Endothelial cell (in vitro differentiated cells): ENCODE measurements at regions not wholly inside any gene's neighbourhood (a gene's known extent, or its start where the extent isn't known, plus 50 kb on each side); places are given as distances from the start of the nearest gene placed in this dataset.

Experiments used
- DNase-seq: peaks from one replicate; pipeline ENCODE4 v3.0.0; 2021; ENCODE audit warnings: low spot score
- H3K27ac Mint-ChIP-seq: one replicate; pipeline ENCODE4 v1.8.0; 2021; ENCODE audit warnings: mixed read lengths, inconsistent platforms; ENCODE audit not compliant: unreplicated experiment
- H3K27me3 Mint-ChIP-seq: one replicate; pipeline ENCODE4 v1.8.0; 2021; ENCODE audit warnings: mild to moderate bottlenecking, moderate library complexity, mixed read lengths, inconsistent platforms; ENCODE audit not compliant: unreplicated experiment
- H3K36me3 Mint-ChIP-seq: one replicate; pipeline ENCODE4 v1.8.0; 2021; ENCODE audit warnings: mild to moderate bottlenecking, low read depth, mixed read lengths, inconsistent platforms; ENCODE audit not compliant: unreplicated experiment
- H3K4me1 Mint-ChIP-seq: one replicate; pipeline ENCODE4 v1.8.0; 2021; ENCODE audit warnings: mild to moderate bottlenecking, mixed read lengths, inconsistent platforms; ENCODE audit not compliant: unreplicated experiment
- H3K4me3 Mint-ChIP-seq: one replicate; pipeline ENCODE4 v1.8.0; 2021; ENCODE audit warnings: mild to moderate bottlenecking, mixed read lengths, inconsistent platforms; ENCODE audit not compliant: unreplicated experiment
- H3K9me3 Mint-ChIP-seq: one replicate; pipeline ENCODE4 v1.8.0; 2021; ENCODE audit warnings: mixed read lengths, inconsistent platforms; ENCODE audit not compliant: unreplicated experiment
- CTCF ChIP-seq: fragments of 200-600 bp; sonication (generic); IDR thresholded peaks from one replicate; pipeline ENCODE4 v1.5.0; 2021; ENCODE audit warnings: antibody characterized with exemption; ENCODE audit not compliant: unreplicated experiment

GRCh38 chr13:39945226-39945625 is 289.8 kb downstream of the COG6 start:
- no peak for TF ChIP-seq CTCF
- Mint-ChIP-seq H3K4me3 (no peak overlapping the region), H3K36me3 (no peaks in the 10 kb centered on the region), H3K9me3 (no peaks in the 10 kb centered on the region), H3K27me3 (no peaks in the 10 kb centered on the region), H3K27ac (no peak overlapping the region), H3K4me1 (peaks cover 25% of the 10 kb centered on the region)
- DNase-seq = no peak

- no peaks in the 10 kb centered on the region for H3K36me3 Mint-ChIP-seq
- no peak overlapping the region for H3K27ac Mint-ChIP-seq
- no peaks in the 10 kb centered on the region for H3K9me3 Mint-ChIP-seq
- no peak for DNase-seq
- TF ChIP-seq CTCF = no peak
- no peak overlapping the region for H3K4me3 Mint-ChIP-seq
- peaks cover 18% of the 10 kb centered on the region for H3K4me1 Mint-ChIP-seq
- no peaks in the 10 kb centered on the region for H3K27me3 Mint-ChIP-seq
These were observed 291.3 kb downstream of the COG6 start for GRCh38 chr13:39946769-39947168.

GRCh38 chr13:39951301-39951700 is 295.8 kb downstream of the COG6 start:
- Mint-ChIP-seq H3K27ac (no peak overlapping the region), H3K27me3 (no peaks in the 10 kb centered on the region), H3K9me3 (no peaks in the 10 kb centered on the region), H3K36me3 (no peaks in the 10 kb centered on the region), H3K4me1 (no peaks in the 10 kb centered on the region), H3K4me3 (no peak overlapping the region)
- no peak for TF ChIP-seq CTCF
- no peak for DNase-seq

GRCh38 chr13:39952249-39953233 is 297.1 kb downstream of the COG6 start:
- DNase-seq = no peak
- Mint-ChIP-seq H3K9me3 (no peaks in the 10 kb centered on the region), H3K27me3 (peaks cover 2% of the 10 kb centered on the region), H3K4me1 (no peaks in the 10 kb centered on the region), H3K27ac (peak overlapping the region; percentile 58), H3K36me3 (no peaks in the 10 kb centered on the region), H3K4me3 (no peak overlapping the region)
- no peak for TF ChIP-seq CTCF

- Mint-ChIP-seq H3K27ac (no peak overlapping the region), H3K4me1 (no peaks in the 10 kb centered on the region), H3K27me3 (peaks cover 2% of the 10 kb centered on the region), H3K4me3 (no peak overlapping the region), H3K36me3 (no peaks in the 10 kb centered on the region), H3K9me3 (no peaks in the 10 kb centered on the region)
- DNase-seq = no peak
- no peak for TF ChIP-seq CTCF
These were observed 299.0 kb downstream of the COG6 start for GRCh38 chr13:39954476-39954875.
